Suprapubic skin (tissue), 4 donors: ENCODE measurements at regions not wholly inside any gene's neighbourhood (a gene's known extent, or its start where the extent isn't known, plus 50 kb on each side); places are given as distances from the start of the nearest gene placed in this dataset.
"Not testable (repeated sequence)": the region's sequence is repeated elsewhere in the genome, so short reads cannot be mapped to it uniquely, and the experiment has no call there.

Experiments used
- DNase-seq, 2 donors: peaks; one replicate each; pipeline ENCODE4 v3.0.0-alpha.2; 2019; ENCODE audit warnings: low spot score in 2 of 2
- H3K27ac ChIP-seq: fragments of 200-600 bp; sonication (generic); one replicate; pipeline ENCODE4 v1.5.1; 2019
- H3K27me3 ChIP-seq: fragments of 200-600 bp; sonication (generic); one replicate; pipeline ENCODE4 v1.5.1; 2019
- H3K36me3 ChIP-seq: fragments of 200-600 bp; sonication (generic); one replicate; pipeline ENCODE4 v1.5.1; 2019
- H3K4me1 ChIP-seq: fragments of 200-600 bp; sonication (generic); one replicate; pipeline ENCODE4 v1.5.1; 2019
- H3K4me3 ChIP-seq: fragments of 200-600 bp; sonication (generic); one replicate; pipeline ENCODE4 v1.5.1; 2019; ENCODE audit warnings: mild to moderate bottlenecking
- H3K9me3 ChIP-seq: fragments of 200-600 bp; sonication (generic); one replicate; pipeline ENCODE4 v1.5.1; 2019
- CTCF ChIP-seq, 2 donors: fragments of 200-600 bp in 1 of 2; fragments of 450-650 bp in 1 of 2; sonication (generic) in 1 of 2; IDR thresholded peaks; one replicate each; pipeline ENCODE4 v1.5.1; 2016 to 2019; ENCODE audit warnings: antibody characterized with exemption in 2 of 2, mild to moderate bottlenecking in 1 of 2, moderate library complexity in 1 of 2
- EP300 ChIP-seq: sonication (generic); formaldehyde crosslinking; IDR thresholded peaks from one replicate; pipeline ENCODE4 v1.6.1; 2017; ENCODE audit warnings: antibody characterized with exemption
- POLR2A ChIP-seq, 2 donors: fragments of 450-650 bp; IDR thresholded peaks; one replicate each; pipeline ENCODE4 v1.6.1; 2017; ENCODE audit warnings: antibody characterized with exemption in 2 of 2, mild to moderate bottlenecking in 2 of 2, moderate library complexity in 2 of 2
- POLR2AphosphoS5 ChIP-seq, 3 donors: sonication (generic); formaldehyde crosslinking; IDR thresholded peaks; one replicate each; pipeline ENCODE4 v1.6.1; 2017; ENCODE audit warnings: antibody characterized with exemption in 3 of 3
- WGBS: methylation state at CpG from one replicate; pipeline ENCODE4 v1.1.5; 2018; 5-methylcytosine and 5-hydroxymethylcytosine counted together

DNA sequence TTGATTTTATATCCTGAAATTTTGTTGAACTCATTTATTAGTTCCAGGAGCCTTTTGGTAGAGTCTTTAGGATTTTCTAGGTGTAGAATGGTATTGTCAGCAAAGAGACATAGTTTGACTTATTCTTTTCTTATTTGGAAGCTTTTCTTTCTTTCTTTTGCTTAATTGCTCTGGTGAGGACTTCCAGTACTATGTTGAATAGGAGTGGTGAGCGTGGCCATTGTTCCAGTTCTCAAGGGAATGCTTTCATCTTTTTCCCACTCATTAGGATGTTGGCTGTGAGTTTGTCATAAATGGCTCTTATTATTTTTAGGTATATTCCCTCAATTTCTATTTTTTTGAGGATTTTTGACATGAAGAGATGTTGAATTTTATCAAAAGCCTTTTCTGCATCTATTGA lies 182.2 kb upstream of the SPRY2 start:
- WGBS: 67% methylated on average over 1 of the region's 1 CpG

DNA sequence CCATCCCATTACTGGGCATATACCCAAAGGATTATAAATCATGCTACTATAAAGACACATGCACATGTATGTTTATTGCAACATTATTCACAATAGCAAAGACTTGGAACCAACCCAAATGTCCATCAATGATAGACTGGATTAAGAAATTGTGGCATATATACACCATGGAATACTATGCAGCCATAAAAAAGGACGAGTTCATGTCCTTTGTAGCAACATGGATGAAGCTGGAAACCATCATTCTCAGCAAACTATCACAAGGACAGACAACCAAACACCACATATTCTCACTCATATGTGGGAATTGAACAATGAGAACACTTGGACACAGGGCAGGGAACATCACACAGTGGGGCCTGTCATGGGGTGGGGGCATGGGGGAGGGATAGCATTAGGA lies 181.5 kb upstream of the SPRY2 start:
- H3K9me3 ChIP-seq: not testable (repeated sequence)
- 67% methylated on average over 1 of the region's 1 CpG for WGBS

More for the DNA sequence above, 182.2 kb upstream of the SPRY2 start:
- Histone ChIP-seq H3K9me3 (no peaks in the 10 kb centered on the region), H3K36me3 (no peaks in the 10 kb centered on the region), H3K27me3 (no peaks in the 10 kb centered on the region), H3K4me3 (no peak overlapping the region), H3K4me1 (no peaks in the 10 kb centered on the region), H3K27ac (no peak overlapping the region)
- DNase-seq: no peak
- TF ChIP-seq POLR2AphosphoS5 (IDR thresholded peaks at IDR 0.05) (no peak), EP300 (no peak), POLR2A (IDR thresholded peaks at IDR 0.05) (no peak), CTCF (IDR thresholded peaks at IDR 0.05) (no peak)

GRCh38 chr13:80516818-80517348 lies 176.0 kb upstream of the SPRY2 start:
- Histone ChIP-seq H3K36me3 (no peaks in the 10 kb centered on the region), H3K27me3 (no peaks in the 10 kb centered on the region), H3K4me3 (no peak overlapping the region), H3K9me3 (peaks cover 7% of the 10 kb centered on the region), H3K4me1 (no peaks in the 10 kb centered on the region), H3K27ac (no peak overlapping the region)
- DNase-seq: no peak
- no peak for TF ChIP-seq CTCF (IDR thresholded peaks at IDR 0.05)
- TF ChIP-seq EP300: no peak
- no peak for TF ChIP-seq POLR2A (IDR thresholded peaks at IDR 0.05)
- no peak for TF ChIP-seq POLR2AphosphoS5 (IDR thresholded peaks at IDR 0.05)
- WGBS: 95% methylated on average over 6 of the region's 8 CpGs

More for the DNA sequence above, 181.5 kb upstream of the SPRY2 start:
- not testable (repeated sequence) for H3K4me1 ChIP-seq, H3K4me3 ChIP-seq, H3K27ac ChIP-seq, H3K27me3 ChIP-seq, H3K36me3 ChIP-seq, DNase-seq

- DNase-seq: no peak
- no peaks in the 10 kb centered on the region for H3K27me3 ChIP-seq
- TF ChIP-seq POLR2A (IDR thresholded peaks at IDR 0.05) (no peak), CTCF (IDR thresholded peaks at IDR 0.05) (no peak), EP300 (no peak), POLR2AphosphoS5 (IDR thresholded peaks at IDR 0.05) (no peak)
- H3K27ac ChIP-seq: no peak overlapping the region
- WGBS: 95% methylated on average over 4 of the region's 4 CpGs
- H3K4me3 ChIP-seq: no peak overlapping the region
- peaks cover 7% of the 10 kb centered on the region for H3K9me3 ChIP-seq
- no peaks in the 10 kb centered on the region for H3K36me3 ChIP-seq
- no peaks in the 10 kb centered on the region for H3K4me1 ChIP-seq
Measured at GRCh38 chr13:80515296-80515695, 174.4 kb upstream of the SPRY2 start.

DNA sequence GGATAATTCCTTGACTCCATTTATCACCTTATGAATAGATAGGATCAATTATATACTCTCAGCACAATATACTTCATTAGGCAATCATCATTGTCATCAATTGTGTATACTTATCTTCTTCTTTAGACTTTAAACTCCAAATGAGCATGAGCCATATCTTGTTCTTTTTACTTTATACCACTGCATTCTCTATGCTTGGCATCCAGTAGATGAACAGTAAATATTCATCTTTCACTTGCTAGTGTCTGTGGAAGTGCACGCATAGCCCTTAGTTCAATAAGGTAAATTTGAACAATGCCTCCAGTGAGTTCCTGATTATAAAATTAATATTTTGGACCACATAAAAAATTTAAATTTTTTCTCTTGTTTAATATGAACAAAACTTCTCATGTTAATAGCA lies 172.3 kb upstream of the SPRY2 start:
- H3K36me3 ChIP-seq: no peaks in the 10 kb centered on the region
- H3K4me1 ChIP-seq: no peaks in the 10 kb centered on the region
- H3K27ac ChIP-seq: no peak overlapping the region
- H3K9me3 ChIP-seq: peaks cover 7% of the 10 kb centered on the region
- H3K4me3 ChIP-seq: no peak overlapping the region
- WGBS: 100% methylated on average over 1 of the region's 1 CpG
- no peak for DNase-seq
- TF ChIP-seq POLR2AphosphoS5 (IDR thresholded peaks at IDR 0.05) (no peak), POLR2A (IDR thresholded peaks at IDR 0.05) (no peak), CTCF (IDR thresholded peaks at IDR 0.05) (no peak), EP300 (no peak)
- no peaks in the 10 kb centered on the region for H3K27me3 ChIP-seq

DNA sequence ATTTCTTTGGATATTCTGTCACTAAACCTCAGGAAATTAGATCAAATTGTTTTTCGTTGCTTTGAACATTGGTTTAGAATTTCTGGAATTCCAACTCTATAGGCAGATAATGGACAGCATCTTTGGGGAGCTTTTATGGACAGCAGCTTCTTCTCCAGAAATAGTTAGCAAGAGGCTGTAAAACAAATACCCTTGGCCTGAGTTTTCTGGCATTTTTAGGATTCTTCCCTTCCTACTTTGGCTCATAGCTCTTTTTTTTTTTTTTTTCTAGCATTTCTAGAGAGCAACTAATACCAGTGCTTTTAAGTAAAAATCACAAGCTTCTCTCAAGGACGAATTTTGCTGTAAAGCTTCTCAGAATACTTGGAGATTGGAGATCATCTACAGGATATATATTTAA lies 169.8 kb upstream of the SPRY2 start:
- Histone ChIP-seq H3K27me3 (no peaks in the 10 kb centered on the region), H3K4me3 (no peak overlapping the region)

More for the DNA sequence above, 169.8 kb upstream of the SPRY2 start:
- 73% methylated on average over 2 of the region's 2 CpGs for WGBS
- no peaks in the 10 kb centered on the region for H3K36me3 ChIP-seq
- H3K27ac ChIP-seq: no peak overlapping the region
- H3K9me3 ChIP-seq: no peaks in the 10 kb centered on the region
- no peaks in the 10 kb centered on the region for H3K4me1 ChIP-seq
- no peak for DNase-seq
- TF ChIP-seq CTCF (IDR thresholded peaks at IDR 0.05) (no peak), POLR2A (IDR thresholded peaks at IDR 0.05) (no peak), POLR2AphosphoS5 (IDR thresholded peaks at IDR 0.05) (no peak), EP300 (no peak)
